ENCODE measurements at regions not wholly inside any gene's neighbourhood (a gene's known extent, or its start where the extent isn't known, plus 50 kb on each side); places are given as distances from the start of the nearest gene placed in this dataset.

GRCh38 chr14:43135877-43136411 is 1371.1 kb downstream of the FSCB start:
- TF ChIP-seq, protein P1, sequence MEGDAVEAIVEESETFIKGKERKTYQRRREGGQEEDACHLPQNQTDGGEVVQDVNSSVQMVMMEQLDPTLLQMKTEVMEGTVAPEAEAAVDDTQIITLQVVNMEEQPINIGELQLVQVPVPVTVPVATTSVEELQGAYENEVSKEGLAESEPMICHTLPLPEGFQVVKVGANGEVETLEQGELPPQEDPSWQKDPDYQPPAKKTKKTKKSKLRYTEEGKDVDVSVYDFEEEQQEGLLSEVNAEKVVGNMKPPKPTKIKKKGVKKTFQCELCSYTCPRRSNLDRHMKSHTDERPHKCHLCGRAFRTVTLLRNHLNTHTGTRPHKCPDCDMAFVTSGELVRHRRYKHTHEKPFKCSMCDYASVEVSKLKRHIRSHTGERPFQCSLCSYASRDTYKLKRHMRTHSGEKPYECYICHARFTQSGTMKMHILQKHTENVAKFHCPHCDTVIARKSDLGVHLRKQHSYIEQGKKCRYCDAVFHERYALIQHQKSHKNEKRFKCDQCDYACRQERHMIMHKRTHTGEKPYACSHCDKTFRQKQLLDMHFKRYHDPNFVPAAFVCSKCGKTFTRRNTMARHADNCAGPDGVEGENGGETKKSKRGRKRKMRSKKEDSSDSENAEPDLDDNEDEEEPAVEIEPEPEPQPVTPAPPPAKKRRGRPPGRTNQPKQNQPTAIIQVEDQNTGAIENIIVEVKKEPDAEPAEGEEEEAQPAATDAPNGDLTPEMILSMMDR (conservative IDR thresholded peaks at IDR 0.05; ENCODE audit: low read depth in 2 of 2): no peak
- TF ChIP-seq CREB1 (CRISPR knock-in tag; IDR thresholded peaks at IDR 0.05; ENCODE audit: low read depth): no peak
- TF ChIP-seq ZNF331 (CRISPR knock-in tag; IDR thresholded peaks at IDR 0.05; ENCODE audit: low read depth): no peak
- TF ChIP-seq REST (IDR thresholded peaks at IDR 0.05; ENCODE audit: unreplicated experiment): no peak
- TF ChIP-seq EZH2 (IDR thresholded peaks at IDR 0.05; ENCODE audit: low read depth, unreplicated experiment): no peak
- TF ChIP-seq NANOG (IDR thresholded peaks at IDR 0.05; ENCODE audit: borderline replicate concordance): no peak
- no peak for TF ChIP-seq JUNB (IDR thresholded peaks at IDR 0.05; ENCODE audit: unreplicated experiment)
- no peak for TF ChIP-seq POLR2AphosphoS5 (IDR thresholded peaks at IDR 0.05; ENCODE audit: low read depth)
- TF ChIP-seq STAT1 (IDR thresholded peaks at IDR 0.05; ENCODE audit: unreplicated experiment): no peak
- TF ChIP-seq ZNF462 (CRISPR knock-in tag; IDR thresholded peaks at IDR 0.05): no peak

All from GM23338 (cell line).